AG09319 (cell line): ENCODE measurements at regions not wholly inside any gene's neighbourhood (a gene's known extent, or its start where the extent isn't known, plus 50 kb on each side); places are given as distances from the start of the nearest gene placed in this dataset.

Experiments used
- DNase-seq: peaks from one replicate; pipeline ENCODE4 v3.0.0-alpha.2; 2010; ENCODE audit warnings: low read depth; ENCODE audit errors: extremely low read depth
- CTCF ChIP-seq: IDR thresholded peaks from 2 replicates; pipeline ENCODE4 v1.5.1; 2011; ENCODE audit warnings: low read depth, mild to moderate bottlenecking, inconsistent platforms, low read length, moderate library complexity

GRCh38 chr5:52043137-52043536 is 659.9 kb downstream of the ISL1 start:
- TF ChIP-seq CTCF, result no peak
- DNase-seq, result no peak

- no peak for DNase-seq
- TF ChIP-seq CTCF, result no peak
These were observed 660.3 kb downstream of the ISL1 start for GRCh38 chr5:52043543-52043942.

- no peak for TF ChIP-seq CTCF
- no peak for DNase-seq
These were observed 668.5 kb downstream of the ISL1 start for GRCh38 chr5:52051759-52052158.

GRCh38 chr5:52063186-52063585 is 679.9 kb downstream of the ISL1 start:
- DNase-seq, result no peak
- TF ChIP-seq CTCF, result no peak

- TF ChIP-seq CTCF, result no peak
These were observed 681.9 kb downstream of the ISL1 start for GRCh38 chr5:52065182-52065581.

GRCh38 chr5:52069997-52070396 is 686.7 kb downstream of the ISL1 start:
- no peak for DNase-seq
- TF ChIP-seq CTCF, result no peak

More at GRCh38 chr5:52065182-52065581, 681.9 kb downstream of the ISL1 start:
- no peak for DNase-seq

GRCh38 chr5:52073993-52074689 is 690.9 kb downstream of the ISL1 start:
- no peak for DNase-seq
- TF ChIP-seq CTCF, result no peak
